Naive thymus-derived CD8-positive, alpha-beta T cell (primary cell): ENCODE measurements at regions not wholly inside any gene's neighbourhood (a gene's known extent, or its start where the extent isn't known, plus 50 kb on each side); places are given as distances from the start of the nearest gene placed in this dataset.

Source experiments
- ATAC-seq, 2 donors: fragments of 150-1000 bp; cut with Tn5 transposase in 1 of 2; sonication (Bioruptor Pico), chemical (Tn5 transposase) in 1 of 2; 1 replicate in 1 of 2; 2 replicates in 1 of 2; pipeline ENCODE4 v1.10.0; 2021; ENCODE audit warnings: mild to moderate bottlenecking in 2 of 2, moderate library complexity in 2 of 2
- POLR2A ChIA-PET: fragments of 350-600 bp; sonication (Branson Sonifier 250); formaldehyde crosslinking; loops from one replicate; lab custom pipeline; 2021; ENCODE audit warnings: antibody characterized with exemption; lab: Charles Lee
- DNase-seq, 10 donors: peaks; one replicate each; pipeline versions ENCODE4 v3.0.0 to v3.0.0-alpha.2; 2020 to 2022
- H3K27ac Mint-ChIP-seq, 10 donors: one replicate each; pipeline ENCODE4 v1.8.0; 2020 to 2022; ENCODE audit warnings: mild to moderate bottlenecking in 10 of 10, mixed read lengths in 10 of 10, moderate library complexity in 4 of 10, inconsistent platforms in 1 of 10
- H3K27me3 Mint-ChIP-seq, 5 donors: one replicate each; pipeline ENCODE4 v1.8.0; 2021 to 2022; ENCODE audit warnings: mixed read lengths in 5 of 5
- H3K36me3 Mint-ChIP-seq, 3 donors: one replicate each; pipeline ENCODE4 v1.8.0; 2020 to 2022; ENCODE audit warnings: mixed read lengths in 3 of 3, mild to moderate bottlenecking in 2 of 3, inconsistent platforms in 1 of 3
- H3K4me1 Mint-ChIP-seq, 4 donors: one replicate each; pipeline ENCODE4 v1.8.0; 2021 to 2022; ENCODE audit warnings: mixed read lengths in 4 of 4
- H3K4me3 Mint-ChIP-seq, 10 donors: one replicate each; pipeline ENCODE4 v1.8.0; 2020 to 2022; ENCODE audit warnings: mild to moderate bottlenecking in 10 of 10, mixed read lengths in 10 of 10, moderate library complexity in 6 of 10, inconsistent platforms in 1 of 10
- H3K9me3 Mint-ChIP-seq, 9 donors: one replicate each; pipeline ENCODE4 v1.8.0; 2020 to 2022; ENCODE audit warnings: mixed read lengths in 9 of 9, mild to moderate bottlenecking in 3 of 9, inconsistent platforms in 1 of 9, moderate library complexity in 1 of 9

GRCh38 chr6:134840086-134840867 lies 109.6 kb downstream of the ALDH8A1 start:
- DNase-seq: no peak
- POLR2A ChIA-PET: no interaction called here
- H3K27me3 Mint-ChIP-seq: peaks cover 2 to 13% (median 3%) of the 10 kb centered on the region in 5 donors
- H3K4me3 Mint-ChIP-seq: no peak overlapping the region
- H3K27ac Mint-ChIP-seq: no peak overlapping the region
- no peaks in the 10 kb centered on the region for H3K36me3 Mint-ChIP-seq
- peaks cover 0 to 2% (median 0%) of the 10 kb centered on the region in 9 donors for H3K9me3 Mint-ChIP-seq
- ATAC-seq: no peak
- H3K4me1 Mint-ChIP-seq: no peaks in the 10 kb centered on the region

- no peak overlapping the region for H3K27ac Mint-ChIP-seq
- POLR2A ChIA-PET: no interaction called here
- no peak for ATAC-seq
- peaks cover 0 to 13% (median 2%) of the 10 kb centered on the region in 5 donors for H3K27me3 Mint-ChIP-seq
- H3K4me3 Mint-ChIP-seq: no peak overlapping the region
- no peaks in the 10 kb centered on the region for H3K36me3 Mint-ChIP-seq
- DNase-seq: no peak
- H3K9me3 Mint-ChIP-seq: no peaks in the 10 kb centered on the region
- no peaks in the 10 kb centered on the region for H3K4me1 Mint-ChIP-seq
Observed at GRCh38 chr6:134835993-134836392, 113.9 kb downstream of the ALDH8A1 start.

GRCh38 chr6:134830940-134831339 lies 119.0 kb downstream of the ALDH8A1 start:
- DNase-seq: no peak
- H3K27me3 Mint-ChIP-seq: peaks cover 0 to 4% (median 1%) of the 10 kb centered on the region in 5 donors
- no peak overlapping the region for H3K4me3 Mint-ChIP-seq
- no peak overlapping the region for H3K27ac Mint-ChIP-seq
- no peak for ATAC-seq
- H3K36me3 Mint-ChIP-seq: no peaks in the 10 kb centered on the region
- no peaks in the 10 kb centered on the region for H3K9me3 Mint-ChIP-seq
- POLR2A ChIA-PET: no interaction called here
- H3K4me1 Mint-ChIP-seq: no peaks in the 10 kb centered on the region

- no peaks in the 10 kb centered on the region for H3K4me1 Mint-ChIP-seq
- POLR2A ChIA-PET: no interaction called here
- H3K36me3 Mint-ChIP-seq: no peaks in the 10 kb centered on the region
- H3K9me3 Mint-ChIP-seq: peaks cover 0 to 1% (median 0%) of the 10 kb centered on the region in 9 donors
- DNase-seq (no peak), ATAC-seq (no peak)
- H3K27ac Mint-ChIP-seq: no peak overlapping the region
- peaks cover 0 to 4% (median 1%) of the 10 kb centered on the region in 5 donors for H3K27me3 Mint-ChIP-seq
- H3K4me3 Mint-ChIP-seq: no peak overlapping the region
Observed at GRCh38 chr6:134830194-134830593, 119.7 kb downstream of the ALDH8A1 start.

GRCh38 chr6:134828641-134829040 lies 121.3 kb downstream of the ALDH8A1 start:
- Mint-ChIP-seq H3K27ac (no peak overlapping the region), H3K4me1 (no peaks in the 10 kb centered on the region), H3K27me3 (peaks cover 0 to 4% (median under 1%) of the 10 kb centered on the region in 5 donors), H3K4me3 (no peak overlapping the region), H3K9me3 (peaks cover 0 to 3% (median 0%) of the 10 kb centered on the region in 9 donors), H3K36me3 (no peaks in the 10 kb centered on the region)
- no peak for DNase-seq
- POLR2A ChIA-PET: no interaction called here
- ATAC-seq: no peak

GRCh38 chr6:134826889-134827737 lies 122.8 kb downstream of the ALDH8A1 start:
- Mint-ChIP-seq H3K36me3 (no peaks in the 10 kb centered on the region), H3K4me1 (peaks cover 0 to 4% (median 3%) of the 10 kb centered on the region in 4 donors), H3K4me3 (no peak overlapping the region), H3K9me3 (peaks cover 0 to 3% (median 0%) of the 10 kb centered on the region in 9 donors), H3K27me3 (peaks cover 0 to 5% (median 2%) of the 10 kb centered on the region in 5 donors), H3K27ac (no peak overlapping the region)
- no peak for DNase-seq
- POLR2A ChIA-PET: interaction anchor here (0.5 kb wide), 1 partner anchor 717 kb away, joined by 3 read pairs; no protein-coding TSS in a partner anchor
- ATAC-seq: no peak

- Mint-ChIP-seq H3K27me3 (peaks cover 0 to 4% (median 2%) of the 10 kb centered on the region in 5 donors), H3K4me3 (no peak overlapping the region), H3K9me3 (peaks cover 0 to 3% (median 0%) of the 10 kb centered on the region in 9 donors), H3K36me3 (no peaks in the 10 kb centered on the region), H3K27ac (no peak overlapping the region), H3K4me1 (peaks cover 0 to 4% (median 3%) of the 10 kb centered on the region in 4 donors)
- POLR2A ChIA-PET: interaction anchor here (1.2 kb wide), 1 partner anchor 650 kb away, joined by 3 read pairs; no protein-coding TSS in a partner anchor
- ATAC-seq (no peak), DNase-seq (no peak)
Observed at GRCh38 chr6:134823710-134824034, 126.2 kb downstream of the ALDH8A1 start.

- POLR2A ChIA-PET: interaction anchor here (1.2 kb wide), 1 partner anchor 649 kb away, joined by 3 read pairs; no protein-coding TSS in a partner anchor
- ATAC-seq: peak; percentile 62 to 85
- peaks cover 0 to 4% (median 2%) of the 10 kb centered on the region in 5 donors for H3K27me3 Mint-ChIP-seq
Observed at GRCh38 chr6:134822920-134823709, 126.8 kb downstream of the ALDH8A1 start.

GRCh38 chr6:134821928-134822864 lies 127.7 kb downstream of the ALDH8A1 start:
- POLR2A ChIA-PET: interaction anchor here (0.6 kb wide), 2 partner anchors 293 to 362 kb away, joined by 4 to 6 read pairs; no protein-coding TSS in a partner anchor
- H3K4me1 Mint-ChIP-seq: peaks cover 0 to 4% (median 3%) of the 10 kb centered on the region in 4 donors
- peaks cover 0 to 3% (median 0%) of the 10 kb centered on the region in 9 donors for H3K9me3 Mint-ChIP-seq
- no peaks in the 10 kb centered on the region for H3K36me3 Mint-ChIP-seq
- no peak overlapping the region for H3K4me3 Mint-ChIP-seq
- DNase-seq: no peak
- no peak for ATAC-seq
- peaks cover 0 to 4% (median 2%) of the 10 kb centered on the region in 5 donors for H3K27me3 Mint-ChIP-seq
- no peak overlapping the region for H3K27ac Mint-ChIP-seq

More at GRCh38 chr6:134822920-134823709, 126.8 kb downstream of the ALDH8A1 start:
- Mint-ChIP-seq H3K27ac (no peak overlapping the region), H3K36me3 (no peaks in the 10 kb centered on the region), H3K4me1 (peaks cover 0 to 4% (median 3%) of the 10 kb centered on the region in 4 donors), H3K9me3 (peaks cover 0 to 3% (median 0%) of the 10 kb centered on the region in 9 donors), H3K4me3 (no peak overlapping the region)
- DNase-seq: peak in 8 of 10 donors; percentile 6 to 64 (median 38)

- H3K9me3 Mint-ChIP-seq: peaks cover 0 to 3% (median 0%) of the 10 kb centered on the region in 9 donors
Observed at GRCh38 chr6:134821397-134821796, 128.5 kb downstream of the ALDH8A1 start.

More at GRCh38 chr6:134821397-134821796, 128.5 kb downstream of the ALDH8A1 start:
- H3K36me3 Mint-ChIP-seq: no peaks in the 10 kb centered on the region
- DNase-seq (no peak), ATAC-seq (no peak)
- peaks cover 0 to 4% (median 3%) of the 10 kb centered on the region in 4 donors for H3K4me1 Mint-ChIP-seq
- H3K4me3 Mint-ChIP-seq: no peak overlapping the region
- no peak overlapping the region for H3K27ac Mint-ChIP-seq
- H3K27me3 Mint-ChIP-seq: peaks cover 0 to 4% (median 2%) of the 10 kb centered on the region in 5 donors
- POLR2A ChIA-PET: no interaction called here
